ENCODE measurements at regions not wholly inside any gene's neighbourhood (a gene's known extent, or its start where the extent isn't known, plus 50 kb on each side); places are given as distances from the start of the nearest gene placed in this dataset.
"Not testable (repeated sequence)": the region's sequence is repeated elsewhere in the genome, so short reads cannot be mapped to it uniquely, and the experiment has no call there.

GRCh38 chr15:84153655-84154140, 81.9 kb upstream of the GOLGA6L4 start:
- DNase-seq = not testable (repeated sequence)

- DNase-seq = not testable (repeated sequence)
Observed at GRCh38 chr15:84154314-84154713, 81.3 kb upstream of the GOLGA6L4 start.

GRCh38 chr15:84154787-84155186, 80.8 kb upstream of the GOLGA6L4 start:
- not testable (repeated sequence) for DNase-seq

GRCh38 chr15:84155792-84156587, 79.6 kb upstream of the GOLGA6L4 start:
- DNase-seq = not testable (repeated sequence)

GRCh38 chr15:84156588-84156840, 79.1 kb upstream of the GOLGA6L4 start:
- DNase-seq = not testable (repeated sequence)

GRCh38 chr15:84157056-84157632, 78.4 kb upstream of the GOLGA6L4 start:
- DNase-seq = not testable (repeated sequence)

- DNase-seq = not testable (repeated sequence)
Observed at GRCh38 chr15:84157857-84158256, 77.7 kb upstream of the GOLGA6L4 start.

GRCh38 chr15:84159346-84160269, 76.0 kb upstream of the GOLGA6L4 start:
- not testable (repeated sequence) for DNase-seq

- not testable (repeated sequence) for DNase-seq
Observed at GRCh38 chr15:84164423-84165292, 70.9 kb upstream of the GOLGA6L4 start.

- not testable (repeated sequence) for DNase-seq
Observed at GRCh38 chr15:84170029-84170428, 65.5 kb upstream of the GOLGA6L4 start.

GRCh38 chr15:84173231-84173610, 62.4 kb upstream of the GOLGA6L4 start:
- DNase-seq = not testable (repeated sequence)

Measured in fibroblast of skin of back (primary cell).